NCI-H1436 (cell line): ENCODE measurements at regions not wholly inside any gene's neighbourhood (a gene's known extent, or its start where the extent isn't known, plus 50 kb on each side); places are given as distances from the start of the nearest gene placed in this dataset.
A peak's percentile ranks its signal among the peaks of the same experiment; 100 is the strongest.

Experiments used
- DNase-seq: peaks from one replicate; lab custom pipeline; 2025; lab: John Stamatoyannopoulos, UW

- no peak for DNase-seq
These were observed 188.4 kb downstream of the TFCP2L1 start for GRCh38 chr2:121096611-121097010.

DNA sequence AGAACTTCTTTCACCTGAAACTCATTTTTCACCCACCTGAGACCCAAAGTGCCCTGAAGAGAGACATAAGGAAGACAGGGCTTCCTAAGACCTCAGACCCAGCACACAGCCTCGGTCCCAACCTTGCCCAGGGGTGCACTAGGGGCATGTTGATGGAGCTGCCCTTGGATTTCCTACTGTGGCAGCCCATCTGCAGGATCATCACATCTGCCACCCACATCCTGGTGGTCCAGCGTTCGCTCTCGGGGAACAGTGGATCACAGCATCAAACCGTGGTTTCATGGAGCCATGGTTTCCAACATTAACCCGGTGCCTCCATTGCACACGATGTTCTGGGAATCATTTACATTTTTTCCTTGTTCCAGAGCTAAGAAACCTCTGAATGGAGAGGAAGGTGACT lies 186.4 kb downstream of the TFCP2L1 start:
- DNase-seq = no peak

DNA sequence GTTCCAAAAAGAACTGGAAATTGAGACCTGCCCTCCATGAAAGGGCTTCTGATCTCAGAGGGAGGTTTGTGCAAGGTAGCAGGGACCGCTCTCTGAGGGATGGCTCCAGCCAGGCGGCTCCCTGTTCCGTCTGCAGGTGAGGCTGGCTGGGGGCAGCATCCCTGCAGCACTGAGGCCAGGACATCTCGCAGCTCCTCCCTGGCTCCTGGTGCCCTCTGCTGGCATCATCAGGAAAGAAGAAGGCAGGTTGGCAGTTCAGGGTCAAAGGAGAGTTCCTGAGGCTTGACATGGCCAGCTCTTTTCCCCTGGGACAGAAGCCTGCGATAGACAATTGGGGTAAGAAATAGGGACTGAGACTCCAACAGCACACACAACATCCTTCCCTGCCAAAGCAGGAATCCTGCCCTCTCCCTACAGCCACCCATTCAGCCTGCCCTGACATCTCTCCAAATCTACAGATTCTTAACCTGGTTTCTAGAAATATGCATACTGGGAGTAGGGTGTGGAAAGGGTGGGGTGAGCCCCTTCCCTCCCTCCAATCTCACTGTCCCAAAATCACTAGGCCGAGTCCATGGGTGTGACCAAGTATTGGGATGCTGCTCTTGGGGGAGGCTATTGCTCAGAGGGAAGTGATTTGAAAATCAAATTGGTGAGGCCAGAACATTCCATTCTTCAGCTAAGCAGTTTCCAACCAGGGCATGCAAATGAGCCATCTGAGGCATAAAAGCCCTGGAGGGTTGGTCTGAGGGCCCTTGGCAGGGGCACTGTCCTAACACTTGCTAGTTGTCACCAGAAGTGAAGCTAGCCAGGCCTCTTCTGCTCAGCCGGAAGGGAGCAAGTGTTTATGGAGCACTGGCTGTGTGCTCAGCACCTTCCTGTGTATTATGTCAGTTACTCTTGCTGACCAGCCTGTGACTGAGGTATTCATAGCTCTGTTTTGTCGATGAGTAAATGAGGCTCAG lies 185.4 kb downstream of the TFCP2L1 start:
- no peak for DNase-seq

DNA sequence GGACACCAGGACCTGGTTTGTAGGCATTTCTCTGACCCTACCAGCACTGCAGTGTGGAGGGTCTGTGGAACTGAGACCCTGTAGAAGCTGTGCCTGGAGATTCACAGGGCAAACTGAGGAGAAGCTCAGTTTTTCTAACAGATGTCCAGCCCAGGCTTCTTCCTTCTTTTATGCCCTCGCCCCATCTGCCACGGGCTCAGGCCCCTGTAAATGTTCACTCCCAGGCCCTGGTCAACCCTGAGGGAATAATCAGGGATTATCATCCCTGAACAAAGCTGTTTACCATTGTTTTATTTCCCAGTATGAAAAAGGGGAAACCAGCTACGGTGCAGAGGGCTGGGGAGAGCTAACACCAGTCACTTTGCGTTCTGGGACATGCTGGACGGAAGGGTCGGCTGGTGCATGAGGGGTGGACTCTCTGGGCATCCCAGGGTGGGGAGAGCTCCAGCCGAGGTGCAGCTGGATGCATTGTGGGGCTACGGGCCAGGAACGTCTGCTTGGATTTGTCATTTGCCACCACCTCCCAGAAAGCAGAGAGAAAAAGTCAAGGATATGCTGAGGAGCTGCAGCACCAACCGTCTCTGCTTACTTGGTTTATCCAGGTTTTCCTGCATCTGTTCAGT lies 183.8 kb downstream of the TFCP2L1 start:
- DNase-seq = no peak

- no peak for DNase-seq
These were observed 182.1 kb downstream of the TFCP2L1 start for GRCh38 chr2:121102941-121103340.

DNA sequence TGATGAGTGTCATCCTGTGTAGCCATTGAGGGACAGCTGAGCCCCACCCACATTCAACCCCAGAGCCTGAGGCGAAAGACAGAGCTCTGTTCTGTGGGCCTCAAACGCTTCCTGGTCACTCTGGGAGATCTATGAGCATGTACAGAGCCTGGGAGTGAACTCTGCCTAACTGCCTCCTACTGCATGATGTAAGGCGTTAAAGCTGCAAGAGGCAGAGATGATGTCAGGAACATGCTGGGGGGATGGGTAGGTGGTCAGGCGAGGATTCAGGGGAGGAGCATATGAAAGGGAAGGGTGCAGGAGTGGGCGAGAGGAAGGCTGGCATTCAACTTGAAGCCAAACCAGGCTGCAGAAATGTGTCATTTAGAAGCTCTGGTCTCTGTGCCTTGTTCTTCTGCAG lies 181.0 kb downstream of the TFCP2L1 start:
- DNase-seq = no peak

DNA sequence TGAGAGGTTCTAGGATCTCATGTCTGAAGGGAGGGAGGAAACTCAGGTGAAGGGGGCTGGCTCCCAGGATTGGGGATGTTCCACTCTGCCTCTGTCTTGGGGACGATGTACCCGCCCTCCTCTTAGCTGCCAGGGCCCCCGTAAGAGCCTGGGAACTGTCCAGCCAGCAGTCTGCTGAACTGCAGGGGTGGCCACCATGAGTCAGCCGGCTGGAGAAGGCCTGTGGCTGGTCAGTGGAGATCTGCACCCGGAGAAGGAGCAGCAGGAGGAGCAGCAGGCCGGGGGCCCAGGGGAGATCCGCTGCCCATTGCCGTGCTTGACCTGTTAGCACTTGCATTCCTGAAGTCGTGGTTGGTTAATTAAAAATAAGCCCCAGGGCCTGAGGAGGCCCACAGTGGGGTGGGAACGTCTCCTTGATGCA lies 180.3 kb downstream of the TFCP2L1 start:
- DNase-seq = no peak

GRCh38 chr2:121110924-121111323 lies 174.1 kb downstream of the TFCP2L1 start:
- no peak for DNase-seq

GRCh38 chr2:121118951-121119350 lies 166.1 kb downstream of the TFCP2L1 start:
- DNase-seq = no peak

GRCh38 chr2:121120411-121120810 lies 164.6 kb downstream of the TFCP2L1 start:
- DNase-seq = no peak

DNA sequence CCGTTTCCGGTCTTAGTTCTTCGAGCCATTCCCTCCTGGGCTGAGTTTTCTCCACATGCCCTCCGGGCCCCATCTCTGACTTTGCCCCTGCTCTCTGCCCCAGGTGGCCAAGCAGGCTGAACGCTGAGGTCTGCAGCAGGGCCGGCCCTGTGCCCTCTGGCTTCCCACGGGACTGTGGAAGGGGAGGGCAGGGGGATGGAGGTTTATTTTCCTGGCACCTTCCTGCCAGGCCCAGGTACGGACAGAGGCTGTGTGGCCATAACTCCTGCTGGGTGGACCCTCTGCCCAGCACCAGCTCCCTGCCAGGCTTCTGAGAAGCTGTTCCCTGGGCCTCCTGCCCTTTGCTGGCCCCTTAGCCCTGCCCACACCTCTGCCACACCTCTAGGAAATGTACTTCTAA lies 164.0 kb downstream of the TFCP2L1 start:
- no peak for DNase-seq

DNA sequence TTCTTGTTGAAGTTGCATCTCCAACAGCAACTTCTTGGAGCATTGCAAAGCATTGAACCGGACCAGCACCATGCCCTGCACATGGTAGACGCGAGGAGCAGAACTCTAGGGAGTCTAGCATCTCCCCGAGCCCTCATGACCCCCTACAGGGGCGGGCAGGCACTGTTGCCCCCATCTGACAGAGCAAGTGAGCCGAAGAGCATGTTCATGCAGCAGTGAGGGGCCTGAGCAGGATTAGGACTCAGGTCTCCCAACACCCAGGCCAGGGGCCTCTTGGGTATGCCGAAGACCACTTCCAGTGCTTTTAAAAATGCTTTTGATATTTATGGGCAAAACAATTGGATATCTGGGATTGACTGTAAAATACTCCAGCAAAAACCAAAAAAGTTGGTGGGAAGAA lies 163.3 kb downstream of the TFCP2L1 start:
- no peak for DNase-seq

DNA sequence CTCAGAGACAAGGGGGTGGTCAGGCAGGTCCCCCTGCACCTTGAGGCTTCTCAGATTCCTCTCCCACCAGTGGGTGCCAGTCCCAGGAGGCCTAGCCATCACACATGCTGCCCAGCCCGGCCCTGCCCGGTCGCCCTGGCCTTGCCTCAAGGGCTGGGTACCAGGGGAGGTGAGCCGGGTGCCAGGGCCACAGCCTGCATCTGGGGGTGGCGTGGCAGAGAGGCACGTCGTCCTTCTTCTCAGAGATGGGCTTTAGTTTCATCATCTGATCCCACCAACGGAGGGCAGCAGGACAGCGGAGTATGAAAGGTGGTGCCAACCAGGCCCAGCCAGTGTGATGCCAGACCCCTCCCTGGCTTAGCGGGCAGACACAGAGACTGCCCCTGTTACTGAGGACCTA lies 161.7 kb downstream of the TFCP2L1 start:
- DNase-seq = no peak

DNA sequence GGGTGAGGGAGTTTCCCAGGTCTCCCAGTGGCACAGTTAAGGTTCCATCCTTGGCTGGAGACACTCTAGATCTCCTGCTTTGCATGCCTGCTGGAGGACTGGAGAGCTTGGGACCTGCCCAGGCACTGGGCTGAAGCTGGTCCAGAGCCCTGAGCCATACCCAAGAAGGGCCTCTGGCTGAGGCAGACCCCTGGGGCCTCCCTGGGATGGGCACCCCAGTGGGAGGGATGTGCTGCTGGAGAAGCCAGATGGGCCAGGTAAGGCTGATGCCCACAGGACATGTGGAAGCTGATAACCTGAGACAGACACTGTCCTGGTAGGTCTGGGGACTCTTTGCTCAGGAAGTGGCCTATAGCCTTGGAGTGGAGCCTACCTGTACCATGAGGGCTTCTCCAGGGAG lies 160.7 kb downstream of the TFCP2L1 start:
- no peak for DNase-seq

DNA sequence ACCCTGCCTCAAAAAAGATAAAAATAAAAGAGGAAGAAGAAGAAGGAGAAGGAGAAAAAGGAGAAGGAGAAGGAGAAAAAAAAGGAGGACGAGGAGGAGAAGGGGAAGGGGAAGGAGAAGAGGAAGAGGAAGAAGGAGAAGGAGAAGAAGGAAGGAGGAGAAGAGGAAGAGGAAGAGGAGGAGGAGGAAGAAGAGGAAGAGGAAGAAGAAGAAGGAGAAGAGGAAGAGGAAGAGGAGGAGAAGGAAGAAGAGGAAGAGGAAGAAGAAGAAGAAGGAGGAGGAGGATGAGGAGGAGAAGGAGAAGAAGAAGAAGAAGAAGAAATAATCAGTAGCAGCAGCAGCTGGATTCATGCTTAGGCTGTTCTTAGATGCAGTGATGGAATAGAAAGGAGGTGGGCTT lies 159.7 kb downstream of the TFCP2L1 start:
- no peak for DNase-seq

GRCh38 chr2:121128741-121129659 lies 156.0 kb downstream of the TFCP2L1 start:
- DNase-seq = peak; percentile 13

GRCh38 chr2:121129692-121130091 lies 155.3 kb downstream of the TFCP2L1 start:
- no peak for DNase-seq

DNA sequence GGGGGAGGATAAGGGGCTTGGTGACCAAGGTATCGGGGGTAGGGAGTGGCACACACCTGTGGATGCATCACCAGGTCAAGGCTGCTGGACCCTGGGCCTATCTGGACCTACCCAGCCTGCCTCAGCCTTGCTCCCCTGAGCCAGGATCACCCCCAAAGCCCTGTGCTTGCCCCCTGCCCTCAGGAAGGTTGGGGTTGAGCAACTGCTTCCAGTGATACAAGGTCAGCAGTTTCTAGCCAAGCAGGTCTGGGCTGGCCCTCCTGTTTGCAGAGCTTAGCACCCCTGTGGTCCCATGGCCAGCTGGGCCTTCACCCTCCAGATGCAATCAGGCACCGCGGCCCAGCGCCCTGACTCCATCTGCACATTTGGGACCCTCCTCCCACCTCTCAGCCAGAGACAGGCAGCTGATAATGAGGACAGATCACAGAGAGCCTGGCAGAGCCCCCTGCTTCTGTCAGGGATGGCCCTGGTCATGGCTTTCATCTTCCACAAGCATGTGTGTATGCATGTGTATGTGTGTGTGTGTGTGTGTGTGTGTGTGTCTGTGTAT lies 154.6 kb downstream of the TFCP2L1 start:
- DNase-seq = no peak

DNA sequence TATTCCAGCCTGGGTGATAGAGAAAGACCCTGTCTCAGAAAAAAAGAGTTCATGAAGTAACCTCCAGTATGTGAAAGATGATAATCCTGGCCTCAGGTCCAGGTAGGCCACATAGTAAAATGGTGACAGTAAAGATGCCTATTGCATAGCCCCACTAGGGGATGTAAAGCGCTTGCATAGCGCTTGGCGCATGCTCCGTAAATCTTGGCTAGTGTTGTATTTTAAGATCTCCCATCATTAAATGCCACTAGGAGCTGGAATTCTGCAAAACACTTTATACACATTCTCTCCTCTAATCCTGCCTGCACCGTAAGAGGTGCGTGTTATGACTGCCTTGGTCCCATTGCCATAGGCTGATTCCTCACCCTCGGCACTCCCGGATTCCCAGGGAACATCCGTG lies 153.6 kb downstream of the TFCP2L1 start:
- no peak for DNase-seq

DNA sequence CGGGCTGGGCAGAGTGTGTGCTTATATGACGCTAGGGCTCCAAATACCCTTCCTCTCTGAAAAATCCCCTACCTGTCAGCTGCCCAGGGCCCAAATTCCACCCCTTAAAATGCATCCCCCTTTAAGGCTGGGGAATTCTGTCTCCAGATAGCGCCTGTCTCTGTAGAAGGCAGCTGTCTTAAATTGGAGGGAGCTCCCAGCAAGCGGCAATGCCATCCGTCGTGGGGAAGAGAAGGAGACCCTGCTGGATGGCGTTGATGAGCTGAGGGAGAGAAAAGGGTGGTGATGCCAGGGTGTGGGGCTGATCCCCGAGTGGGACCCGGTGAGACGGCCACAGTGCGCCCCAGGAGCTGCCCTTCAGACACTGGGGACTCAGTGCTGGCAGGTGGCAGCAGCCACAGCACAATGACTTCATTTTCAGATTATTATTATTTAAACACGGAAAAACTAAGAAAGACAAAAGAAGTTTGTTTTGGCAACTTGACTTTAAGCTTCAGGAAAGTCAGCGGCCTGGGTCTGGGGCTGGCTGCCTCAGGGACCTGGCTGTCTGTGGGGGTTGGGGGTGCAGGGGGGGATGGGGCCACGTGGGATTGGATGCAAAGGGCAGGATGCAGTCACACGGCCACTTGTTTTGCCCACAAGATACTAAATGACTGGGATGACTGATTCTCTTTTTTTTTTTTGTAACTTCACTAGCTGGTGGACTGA lies 152.8 kb downstream of the TFCP2L1 start:
- no peak for DNase-seq

GRCh38 chr2:121132762-121133107 lies 152.3 kb downstream of the TFCP2L1 start:
- DNase-seq = no peak
